ENCODE measurements at regions not wholly inside any gene's neighbourhood (a gene's known extent, or its start where the extent isn't known, plus 50 kb on each side); places are given as distances from the start of the nearest gene placed in this dataset.

DNA sequence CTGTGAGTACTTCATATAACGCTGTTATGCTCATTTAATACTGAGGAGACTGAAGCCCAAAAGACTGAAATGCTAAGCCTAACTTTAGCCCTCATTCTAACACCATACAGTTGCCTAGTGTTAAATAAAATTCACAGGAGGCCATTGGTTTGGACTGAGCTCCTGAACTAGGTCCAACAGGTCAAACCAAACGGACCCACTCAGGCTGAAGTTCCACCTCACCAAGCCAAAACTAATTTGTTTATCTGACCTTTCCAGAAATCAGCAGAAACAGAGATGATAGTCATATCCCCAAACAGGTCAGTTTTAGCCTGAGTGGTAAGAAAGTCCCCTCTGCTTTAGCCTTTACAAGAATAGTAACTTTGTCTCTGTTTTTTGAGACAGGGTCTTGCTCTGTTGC, 311.3 kb upstream of the ZP4 start:
- no peak for ATAC-seq
- no peak for TF ChIP-seq TOX (CRISPR knock-in tag; IDR thresholded peaks at IDR 0.05; ENCODE audit: borderline replicate concordance)

DNA sequence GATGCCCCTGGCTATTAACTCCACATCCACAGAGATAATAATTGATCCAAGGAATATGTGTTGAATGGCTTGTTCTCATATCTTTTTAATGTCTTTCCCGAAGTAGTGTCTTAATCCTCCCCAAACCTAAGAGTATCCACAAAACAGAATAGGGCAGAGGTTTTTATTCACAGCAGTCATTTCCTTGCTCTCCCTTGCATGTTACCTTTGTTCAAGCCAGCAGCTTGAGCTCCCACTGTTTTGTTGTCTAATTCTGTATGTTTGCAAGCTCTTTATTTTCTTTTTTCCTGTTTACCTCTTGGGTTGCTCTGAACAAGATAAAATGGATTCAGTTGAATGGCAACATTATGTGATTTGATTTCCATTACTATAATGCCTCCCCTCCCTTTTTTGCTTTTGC, 308.6 kb upstream of the ZP4 start:
- TF ChIP-seq ISL1 (CRISPR knock-in tag; IDR thresholded peaks at IDR 0.05) (no peak), ZNF565 (CRISPR knock-in tag; conservative IDR thresholded peaks at IDR 0.05; ENCODE audit: low read depth) (no peak), GLIS3 (CRISPR knock-in tag; IDR thresholded peaks at IDR 0.05) (no peak), TCF4 (CRISPR knock-in tag; IDR thresholded peaks at IDR 0.05; ENCODE audit: borderline replicate concordance) (no peak), ESRRG (CRISPR knock-in tag; IDR thresholded peaks at IDR 0.05) (no peak), PPARA (CRISPR knock-in tag; IDR thresholded peaks at IDR 0.05; ENCODE audit: borderline replicate concordance) (no peak), BACH2 (CRISPR knock-in tag; IDR thresholded peaks at IDR 0.05; ENCODE audit: borderline replicate concordance) (no peak), ZNF70 (CRISPR knock-in tag; IDR thresholded peaks at IDR 0.05) (no peak), RARB (CRISPR knock-in tag; IDR thresholded peaks at IDR 0.05) (no peak), ZFP3 (CRISPR knock-in tag; IDR thresholded peaks at IDR 0.05) (no peak), ZFP30 (CRISPR knock-in tag; IDR thresholded peaks at IDR 0.05) (no peak), ZNF8 (CRISPR knock-in tag; IDR thresholded peaks at IDR 0.05) (no peak), OSR1 (CRISPR knock-in tag; IDR thresholded peaks at IDR 0.05) (no peak), TOX (CRISPR knock-in tag; IDR thresholded peaks at IDR 0.05; ENCODE audit: borderline replicate concordance) (no peak)
- TF ChIP-seq, protein P1, sequence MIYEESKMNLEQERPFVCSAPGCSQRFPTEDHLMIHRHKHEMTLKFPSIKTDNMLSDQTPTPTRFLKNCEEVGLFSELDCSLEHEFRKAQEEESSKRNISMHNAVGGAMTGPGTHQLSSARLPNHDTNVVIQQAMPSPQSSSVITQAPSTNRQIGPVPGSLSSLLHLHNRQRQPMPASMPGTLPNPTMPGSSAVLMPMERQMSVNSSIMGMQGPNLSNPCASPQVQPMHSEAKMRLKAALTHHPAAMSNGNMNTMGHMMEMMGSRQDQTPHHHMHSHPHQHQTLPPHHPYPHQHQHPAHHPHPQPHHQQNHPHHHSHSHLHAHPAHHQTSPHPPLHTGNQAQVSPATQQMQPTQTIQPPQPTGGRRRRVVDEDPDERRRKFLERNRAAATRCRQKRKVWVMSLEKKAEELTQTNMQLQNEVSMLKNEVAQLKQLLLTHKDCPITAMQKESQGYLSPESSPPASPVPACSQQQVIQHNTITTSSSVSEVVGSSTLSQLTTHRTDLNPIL (CRISPR knock-in tag; IDR thresholded peaks at IDR 0.05; ENCODE audit: low read depth): no peak
- TF ChIP-seq, protein P2, sequence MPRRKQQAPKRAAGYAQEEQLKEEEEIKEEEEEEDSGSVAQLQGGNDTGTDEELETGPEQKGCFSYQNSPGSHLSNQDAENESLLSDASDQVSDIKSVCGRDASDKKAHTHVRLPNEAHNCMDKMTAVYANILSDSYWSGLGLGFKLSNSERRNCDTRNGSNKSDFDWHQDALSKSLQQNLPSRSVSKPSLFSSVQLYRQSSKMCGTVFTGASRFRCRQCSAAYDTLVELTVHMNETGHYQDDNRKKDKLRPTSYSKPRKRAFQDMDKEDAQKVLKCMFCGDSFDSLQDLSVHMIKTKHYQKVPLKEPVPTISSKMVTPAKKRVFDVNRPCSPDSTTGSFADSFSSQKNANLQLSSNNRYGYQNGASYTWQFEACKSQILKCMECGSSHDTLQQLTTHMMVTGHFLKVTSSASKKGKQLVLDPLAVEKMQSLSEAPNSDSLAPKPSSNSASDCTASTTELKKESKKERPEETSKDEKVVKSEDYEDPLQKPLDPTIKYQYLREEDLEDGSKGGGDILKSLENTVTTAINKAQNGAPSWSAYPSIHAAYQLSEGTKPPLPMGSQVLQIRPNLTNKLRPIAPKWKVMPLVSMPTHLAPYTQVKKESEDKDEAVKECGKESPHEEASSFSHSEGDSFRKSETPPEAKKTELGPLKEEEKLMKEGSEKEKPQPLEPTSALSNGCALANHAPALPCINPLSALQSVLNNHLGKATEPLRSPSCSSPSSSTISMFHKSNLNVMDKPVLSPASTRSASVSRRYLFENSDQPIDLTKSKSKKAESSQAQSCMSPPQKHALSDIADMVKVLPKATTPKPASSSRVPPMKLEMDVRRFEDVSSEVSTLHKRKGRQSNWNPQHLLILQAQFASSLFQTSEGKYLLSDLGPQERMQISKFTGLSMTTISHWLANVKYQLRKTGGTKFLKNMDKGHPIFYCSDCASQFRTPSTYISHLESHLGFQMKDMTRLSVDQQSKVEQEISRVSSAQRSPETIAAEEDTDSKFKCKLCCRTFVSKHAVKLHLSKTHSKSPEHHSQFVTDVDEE (CRISPR knock-in tag; IDR thresholded peaks at IDR 0.05): no peak
- ATAC-seq: no peak

DNA sequence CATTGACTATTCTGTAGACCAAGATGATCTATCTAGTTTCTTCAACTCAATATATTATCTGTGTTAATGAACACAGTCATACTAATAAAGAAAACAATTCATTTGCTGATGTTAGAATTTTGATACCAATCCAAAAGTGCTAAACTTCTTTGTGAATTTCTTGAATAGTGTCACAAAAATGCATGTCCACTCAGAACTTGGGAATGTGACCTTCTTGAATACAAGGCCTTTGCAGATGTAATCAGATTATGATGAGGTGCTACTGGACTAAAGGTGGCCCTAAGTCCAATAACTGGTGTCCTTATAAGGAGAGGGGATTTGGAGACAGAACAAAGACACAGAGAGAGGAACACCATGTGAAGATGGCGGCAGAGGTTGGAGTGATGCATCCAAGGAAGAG, 305.8 kb upstream of the ZP4 start:
- no peak for TF ChIP-seq GLIS3 (CRISPR knock-in tag; IDR thresholded peaks at IDR 0.05)
- TF ChIP-seq, protein P1 (CRISPR knock-in tag; IDR thresholded peaks at IDR 0.05; ENCODE audit: low read depth): no peak
- no peak for TF ChIP-seq ZC3H10 (CRISPR knock-in tag; IDR thresholded peaks at IDR 0.05)
- TF ChIP-seq, protein P3, sequence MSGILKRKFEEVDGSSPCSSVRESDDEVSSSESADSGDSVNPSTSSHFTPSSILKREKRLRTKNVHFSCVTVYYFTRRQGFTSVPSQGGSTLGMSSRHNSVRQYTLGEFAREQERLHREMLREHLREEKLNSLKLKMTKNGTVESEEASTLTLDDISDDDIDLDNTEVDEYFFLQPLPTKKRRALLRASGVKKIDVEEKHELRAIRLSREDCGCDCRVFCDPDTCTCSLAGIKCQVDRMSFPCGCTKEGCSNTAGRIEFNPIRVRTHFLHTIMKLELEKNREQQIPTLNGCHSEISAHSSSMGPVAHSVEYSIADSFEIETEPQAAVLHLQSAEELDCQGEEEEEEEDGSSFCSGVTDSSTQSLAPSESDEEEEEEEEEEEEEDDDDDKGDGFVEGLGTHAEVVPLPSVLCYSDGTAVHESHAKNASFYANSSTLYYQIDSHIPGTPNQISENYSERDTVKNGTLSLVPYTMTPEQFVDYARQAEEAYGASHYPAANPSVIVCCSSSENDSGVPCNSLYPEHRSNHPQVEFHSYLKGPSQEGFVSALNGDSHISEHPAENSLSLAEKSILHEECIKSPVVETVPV (CRISPR knock-in tag; IDR thresholded peaks at IDR 0.05): no peak
- no peak for TF ChIP-seq ISL1 (CRISPR knock-in tag; IDR thresholded peaks at IDR 0.05)
- no peak for TF ChIP-seq ZFP3 (CRISPR knock-in tag; IDR thresholded peaks at IDR 0.05)
- TF ChIP-seq RARB (CRISPR knock-in tag; IDR thresholded peaks at IDR 0.05): no peak
- TF ChIP-seq CSDC2 (CRISPR knock-in tag; IDR thresholded peaks at IDR 0.05): no peak
- TF ChIP-seq, protein P4, sequence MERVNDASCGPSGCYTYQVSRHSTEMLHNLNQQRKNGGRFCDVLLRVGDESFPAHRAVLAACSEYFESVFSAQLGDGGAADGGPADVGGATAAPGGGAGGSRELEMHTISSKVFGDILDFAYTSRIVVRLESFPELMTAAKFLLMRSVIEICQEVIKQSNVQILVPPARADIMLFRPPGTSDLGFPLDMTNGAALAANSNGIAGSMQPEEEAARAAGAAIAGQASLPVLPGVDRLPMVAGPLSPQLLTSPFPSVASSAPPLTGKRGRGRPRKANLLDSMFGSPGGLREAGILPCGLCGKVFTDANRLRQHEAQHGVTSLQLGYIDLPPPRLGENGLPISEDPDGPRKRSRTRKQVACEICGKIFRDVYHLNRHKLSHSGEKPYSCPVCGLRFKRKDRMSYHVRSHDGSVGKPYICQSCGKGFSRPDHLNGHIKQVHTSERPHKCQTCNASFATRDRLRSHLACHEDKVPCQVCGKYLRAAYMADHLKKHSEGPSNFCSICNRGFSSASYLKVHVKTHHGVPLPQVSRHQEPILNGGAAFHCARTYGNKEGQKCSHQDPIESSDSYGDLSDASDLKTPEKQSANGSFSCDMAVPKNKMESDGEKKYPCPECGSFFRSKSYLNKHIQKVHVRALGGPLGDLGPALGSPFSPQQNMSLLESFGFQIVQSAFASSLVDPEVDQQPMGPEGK (CRISPR knock-in tag; IDR thresholded peaks at IDR 0.05; ENCODE audit: borderline replicate concordance): no peak
- no peak for TF ChIP-seq TOX (CRISPR knock-in tag; IDR thresholded peaks at IDR 0.05; ENCODE audit: borderline replicate concordance)
- TF ChIP-seq ZNF8 (CRISPR knock-in tag; IDR thresholded peaks at IDR 0.05): no peak
- ATAC-seq: no peak

DNA sequence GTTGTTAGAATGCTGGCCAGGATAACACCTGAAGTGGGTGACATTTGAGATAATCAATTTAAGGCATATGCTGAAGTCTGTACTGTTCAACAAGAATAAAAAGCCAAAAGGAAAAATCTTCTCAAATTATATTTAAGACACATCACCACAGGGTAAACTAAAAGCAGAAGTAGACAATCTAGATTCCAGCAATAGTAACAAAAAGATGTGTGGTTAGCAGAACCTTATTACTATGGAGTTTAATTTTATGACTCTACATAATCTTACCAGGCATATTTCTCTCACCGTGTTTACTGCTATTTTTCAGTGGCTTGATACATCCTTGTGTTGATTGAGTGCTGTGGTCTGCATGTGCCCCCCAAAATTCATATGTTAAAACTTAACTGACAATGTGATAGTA, 300.4 kb upstream of the ZP4 start:
- ATAC-seq: no peak
- no peak for TF ChIP-seq ZFP30 (CRISPR knock-in tag; IDR thresholded peaks at IDR 0.05)
- TF ChIP-seq ZC3H10 (CRISPR knock-in tag; IDR thresholded peaks at IDR 0.05): no peak
- TF ChIP-seq, protein P5, sequence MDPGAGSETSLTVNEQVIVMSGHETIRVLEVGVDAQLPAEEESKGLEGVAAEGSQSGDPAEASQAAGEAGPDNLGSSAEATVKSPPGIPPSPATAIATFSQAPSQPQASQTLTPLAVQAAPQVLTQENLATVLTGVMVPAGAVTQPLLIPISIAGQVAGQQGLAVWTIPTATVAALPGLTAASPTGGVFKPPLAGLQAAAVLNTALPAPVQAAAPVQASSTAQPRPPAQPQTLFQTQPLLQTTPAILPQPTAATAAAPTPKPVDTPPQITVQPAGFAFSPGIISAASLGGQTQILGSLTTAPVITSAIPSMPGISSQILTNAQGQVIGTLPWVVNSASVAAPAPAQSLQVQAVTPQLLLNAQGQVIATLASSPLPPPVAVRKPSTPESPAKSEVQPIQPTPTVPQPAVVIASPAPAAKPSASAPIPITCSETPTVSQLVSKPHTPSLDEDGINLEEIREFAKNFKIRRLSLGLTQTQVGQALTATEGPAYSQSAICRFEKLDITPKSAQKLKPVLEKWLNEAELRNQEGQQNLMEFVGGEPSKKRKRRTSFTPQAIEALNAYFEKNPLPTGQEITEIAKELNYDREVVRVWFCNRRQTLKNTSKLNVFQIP (CRISPR knock-in tag; IDR thresholded peaks at IDR 0.05; ENCODE audit: borderline replicate concordance, low read depth): no peak
- no peak for TF ChIP-seq CSDC2 (CRISPR knock-in tag; IDR thresholded peaks at IDR 0.05)
- no peak for TF ChIP-seq ZNF8 (CRISPR knock-in tag; IDR thresholded peaks at IDR 0.05)
- TF ChIP-seq TCF4 (CRISPR knock-in tag; IDR thresholded peaks at IDR 0.05; ENCODE audit: borderline replicate concordance): no peak
- no peak for TF ChIP-seq TOX (CRISPR knock-in tag; IDR thresholded peaks at IDR 0.05; ENCODE audit: borderline replicate concordance)
- TF ChIP-seq, protein P2 (CRISPR knock-in tag; IDR thresholded peaks at IDR 0.05): no peak
- TF ChIP-seq GLIS3 (CRISPR knock-in tag; IDR thresholded peaks at IDR 0.05): no peak
- no peak for TF ChIP-seq ZFP3 (CRISPR knock-in tag; IDR thresholded peaks at IDR 0.05)
- TF ChIP-seq RARB (CRISPR knock-in tag; IDR thresholded peaks at IDR 0.05): no peak

Measured in SK-N-SH treated with all-trans-retinoic acid at 6 μM for 48 hours (cell line).